GM18870 (cell line): ENCODE measurements at regions not wholly inside any gene's neighbourhood (a gene's known extent, or its start where the extent isn't known, plus 50 kb on each side); places are given as distances from the start of the nearest gene placed in this dataset.
A peak's percentile ranks its signal among the peaks of the same experiment; 100 is the strongest.
"Not testable (repeated sequence)": the region's sequence is repeated elsewhere in the genome, so short reads cannot be mapped to it uniquely, and the experiment has no call there.

Source experiments
- ATAC-seq: cut with Tn5 transposase; IDR thresholded peaks from one replicate; pipeline ENCODE4 v1.9.1; 2021; ENCODE audit warnings: moderate library complexity; ENCODE audit not compliant: unreplicated experiment

GRCh38 chr5:91285062-91285461 is 98.1 kb downstream of the ARRDC3 start:
- not testable (repeated sequence) for ATAC-seq

- ATAC-seq: no peak
Measured at GRCh38 chr5:91283899-91284298, 99.2 kb downstream of the ARRDC3 start.

GRCh38 chr5:91283326-91283725 is 99.8 kb downstream of the ARRDC3 start:
- no peak for ATAC-seq

GRCh38 chr5:91282210-91282609 is 100.9 kb downstream of the ARRDC3 start:
- ATAC-seq: no peak

- no peak for ATAC-seq
Measured at GRCh38 chr5:91281401-91281800, 101.7 kb downstream of the ARRDC3 start.

GRCh38 chr5:91280362-91281269 is 102.5 kb downstream of the ARRDC3 start:
- ATAC-seq: peak; percentile 82

- ATAC-seq: no peak
Measured at GRCh38 chr5:91277840-91278239, 105.3 kb downstream of the ARRDC3 start.

GRCh38 chr5:91277093-91277626 is 106.0 kb downstream of the ARRDC3 start:
- ATAC-seq: no peak

- peak; percentile 94 for ATAC-seq
Measured at GRCh38 chr5:91272858-91273257, 110.3 kb downstream of the ARRDC3 start.

GRCh38 chr5:91271999-91272398 is 111.1 kb downstream of the ARRDC3 start:
- ATAC-seq: peak; percentile 48

GRCh38 chr5:91269198-91269597 is 113.9 kb downstream of the ARRDC3 start:
- no peak for ATAC-seq

GRCh38 chr5:91266184-91266705 is 116.9 kb downstream of the ARRDC3 start:
- peak; percentile 63 for ATAC-seq

- ATAC-seq: no peak
Measured at GRCh38 chr5:91264311-91265051, 118.6 kb downstream of the ARRDC3 start.

GRCh38 chr5:91263898-91264297 is 119.2 kb downstream of the ARRDC3 start:
- no peak for ATAC-seq

GRCh38 chr5:91257301-91257700 is 125.8 kb downstream of the ARRDC3 start:
- ATAC-seq: no peak

- no peak for ATAC-seq
Measured at GRCh38 chr5:91256142-91256524, 127.0 kb downstream of the ARRDC3 start.

GRCh38 chr5:91255396-91256141 is 127.5 kb downstream of the ARRDC3 start:
- ATAC-seq: no peak

GRCh38 chr5:91252916-91253315 is 130.2 kb downstream of the ARRDC3 start:
- no peak for ATAC-seq

- ATAC-seq: no peak
Measured at GRCh38 chr5:91245871-91246270, 137.2 kb downstream of the ARRDC3 start.

GRCh38 chr5:91245074-91245452 is 138.1 kb downstream of the ARRDC3 start:
- ATAC-seq: no peak
